Daoy (cell line): ENCODE measurements at regions not wholly inside any gene's neighbourhood (a gene's known extent, or its start where the extent isn't known, plus 50 kb on each side); places are given as distances from the start of the nearest gene placed in this dataset.
A peak's percentile ranks its signal among the peaks of the same experiment; 100 is the strongest.

Experiments
- DNase-seq: peaks from one replicate; pipeline ENCODE4 v3.0.0-alpha.2; 2015; ENCODE audit warnings: low read depth

DNA sequence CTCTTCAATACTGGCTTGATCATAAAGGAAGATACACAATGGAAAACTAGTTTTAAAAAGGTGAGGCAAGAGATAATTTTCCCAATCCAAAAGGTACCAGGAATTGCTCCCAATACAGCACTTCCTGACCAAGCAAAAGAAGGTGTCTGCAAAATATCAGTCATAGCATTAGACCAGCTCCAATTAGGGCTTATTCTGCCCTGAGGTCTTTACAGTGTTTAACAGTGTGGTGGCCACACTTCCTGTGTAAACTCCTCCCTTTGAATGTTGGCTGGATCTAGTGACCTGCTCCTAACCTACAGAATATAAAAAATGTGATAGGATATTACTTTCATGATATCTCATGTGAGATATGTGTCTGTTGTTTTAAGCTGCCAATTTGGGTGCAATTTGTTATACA lies 57.1 kb upstream of the BTN3A2 start:
- no peak for DNase-seq

DNA sequence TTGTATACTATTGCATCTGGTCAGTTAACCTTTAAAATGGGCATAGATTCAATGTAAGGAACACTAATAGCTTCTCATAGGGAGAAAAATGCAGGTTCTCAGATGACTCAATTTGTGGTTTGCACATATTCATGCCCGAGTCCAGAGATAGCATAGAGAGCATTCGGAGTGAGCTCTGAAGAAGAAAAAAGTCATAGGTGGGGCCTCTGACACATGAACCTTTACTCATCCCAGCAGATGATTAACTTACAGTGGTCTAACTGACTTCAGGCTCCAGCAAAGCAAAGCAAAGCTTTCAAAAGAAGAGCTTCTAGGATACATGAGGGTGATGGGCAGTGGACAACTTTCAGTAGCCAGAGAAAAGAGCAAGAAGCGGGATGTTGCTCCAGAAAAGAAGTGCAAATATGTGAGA lies 55.3 kb upstream of the BTN3A2 start:
- peak; percentile 79 for DNase-seq

DNA sequence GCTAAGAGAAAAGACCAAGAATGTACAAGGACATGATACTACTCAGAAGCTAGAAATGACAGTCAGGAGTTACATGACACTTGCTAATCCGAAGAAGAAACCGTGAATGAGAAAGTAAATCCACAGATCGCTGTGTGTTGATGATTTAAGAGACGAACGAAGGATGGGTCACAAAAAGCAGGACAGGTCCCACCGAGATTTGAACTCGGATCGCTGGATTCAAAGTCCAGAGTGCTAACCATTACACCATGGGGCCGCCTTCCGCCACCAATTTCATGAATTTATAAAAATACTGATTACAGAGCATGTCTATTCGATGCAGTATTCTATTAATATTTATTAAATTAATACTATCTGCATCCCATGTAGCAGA lies 54.0 kb upstream of the BTN3A2 start:
- peak; percentile 82 for DNase-seq

DNA sequence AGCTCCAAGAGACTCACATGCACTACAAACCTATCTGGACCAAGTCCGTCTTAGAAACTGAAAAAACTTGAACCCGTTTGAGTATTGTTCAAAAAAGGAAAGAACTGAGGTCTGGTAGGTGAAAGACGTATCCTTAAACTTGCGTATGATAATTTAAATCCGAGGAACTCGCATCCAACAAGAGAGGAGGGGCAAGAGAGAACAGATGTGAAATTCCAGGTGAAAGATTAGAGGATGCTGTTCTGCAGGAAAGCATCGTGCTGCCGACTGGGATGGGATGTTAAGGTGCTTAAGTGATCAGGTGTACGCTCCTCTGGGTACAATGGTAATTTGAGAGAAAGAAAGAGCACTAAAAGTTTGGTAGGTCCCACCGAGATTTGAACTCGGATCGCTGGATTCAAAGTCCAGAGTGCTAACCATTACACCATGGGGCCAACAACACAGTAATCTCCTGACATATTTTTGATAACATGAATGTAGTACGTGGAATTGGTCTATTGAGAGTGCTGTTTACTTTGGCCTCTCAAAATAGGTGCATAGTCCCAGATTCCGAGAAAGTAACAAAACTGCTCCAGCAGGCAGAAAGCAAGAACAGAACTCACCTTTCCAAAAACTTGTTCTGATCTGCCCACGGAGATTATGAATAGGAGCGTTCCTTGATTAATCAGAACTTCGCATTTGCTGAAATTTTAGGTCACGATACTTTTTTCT lies 53.5 kb upstream of the BTN3A2 start:
- DNase-seq: peak; percentile 84

DNA sequence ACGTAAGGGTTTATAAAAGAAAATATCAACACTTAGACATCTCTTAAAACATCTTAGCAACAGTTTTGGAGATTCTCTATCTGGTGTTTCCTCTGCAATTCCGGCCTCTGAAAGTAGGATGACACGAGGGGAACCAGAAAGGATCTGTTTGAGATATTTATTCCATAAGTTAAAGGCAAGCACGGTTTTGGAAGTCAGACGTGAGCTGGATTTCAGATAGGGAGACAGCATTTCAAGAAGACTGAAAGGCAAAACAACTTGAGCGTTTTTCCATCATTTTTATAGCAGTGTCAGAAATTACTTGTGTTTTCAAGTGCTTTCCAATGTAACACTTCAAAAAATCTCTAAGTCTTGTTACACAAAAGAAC lies 52.9 kb upstream of the BTN3A2 start:
- DNase-seq: no peak

DNA sequence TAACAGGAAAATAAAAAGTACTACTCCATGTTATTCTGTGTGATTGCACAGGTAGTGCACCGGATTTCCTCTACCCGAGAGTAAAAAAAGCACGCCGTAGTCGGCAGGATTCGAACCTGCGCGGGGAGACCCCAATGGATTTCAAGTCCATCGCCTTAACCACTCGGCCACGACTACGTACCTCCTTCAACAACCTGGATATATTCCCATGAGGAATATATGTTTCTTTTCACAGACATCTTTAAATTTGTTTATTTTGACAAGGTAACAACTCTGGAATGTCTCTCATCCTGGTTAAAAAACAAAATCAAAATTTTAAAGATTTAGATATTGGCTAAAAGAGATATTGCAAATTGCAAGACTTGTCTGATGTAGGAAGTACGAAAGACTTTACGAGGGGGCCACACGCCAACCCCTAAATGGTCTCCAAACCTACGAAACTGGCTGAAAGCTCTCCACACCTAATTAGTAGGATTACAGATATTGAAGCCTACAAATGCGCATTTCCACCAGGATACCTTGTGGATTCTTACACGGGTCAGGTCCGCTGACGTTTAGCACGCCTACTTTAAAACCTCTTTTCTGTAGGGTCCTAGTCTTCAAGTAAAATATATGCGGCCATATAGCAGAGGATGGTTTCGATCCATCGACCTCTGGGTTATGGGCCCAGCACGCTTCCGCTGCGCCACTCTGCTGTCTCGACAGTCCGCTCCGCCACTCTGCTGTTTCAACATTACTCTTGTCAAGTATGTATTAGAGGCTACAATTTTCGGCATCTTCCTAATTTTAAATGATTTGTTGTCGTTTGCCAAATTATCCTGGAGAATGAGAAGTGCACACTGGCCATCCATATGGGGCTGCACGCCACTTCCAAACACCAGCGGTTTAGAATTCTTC lies 52.2 kb upstream of the BTN3A2 start:
- DNase-seq: peak; percentile 95
